ENCODE measurements at regions not wholly inside any gene's neighbourhood (a gene's known extent, or its start where the extent isn't known, plus 50 kb on each side); places are given as distances from the start of the nearest gene placed in this dataset.

- Histone ChIP-seq H3K4me3 (ENCODE audit: control insufficient read depth in 1 of 7, extremely low read depth in 1 of 7, insufficient read depth in 4 of 7, low read depth in 2 of 7, low read length in 6 of 7) (no peak overlapping the region), H3K27ac (ENCODE audit: insufficient read depth in 1 of 2, low read depth in 1 of 2, low read length in 2 of 2, poor library complexity in 1 of 2, severe bottlenecking in 2 of 2) (no peak overlapping the region), H3K36me3 (ENCODE audit: control insufficient read depth in 4 of 4, insufficient read depth in 4 of 4, low read length in 3 of 4) (no peaks in the 10 kb centered on the region), H3K4me1 (ENCODE audit: control extremely low read depth in 1 of 4, control insufficient read depth in 4 of 4, insufficient read depth in 4 of 4, low read length in 3 of 4) (no peaks in the 10 kb centered on the region), H3K9me3 (ENCODE audit: control extremely low read depth in 1 of 5, control insufficient read depth in 4 of 5, insufficient read depth in 2 of 5, low read depth in 1 of 5, low read length in 4 of 5) (no peaks in the 10 kb centered on the region), H3K27me3 (replicated peaks in 2 of 5; ENCODE audit: control insufficient read depth in 4 of 5, insufficient read depth in 5 of 5, low read length in 4 of 5) (no peaks in the 10 kb centered on the region)
- 100% methylated on average over 1 of the region's 2 CpGs for WGBS (ENCODE audit: insufficient coverage)
- DNase-seq: no peak
- CTCF ChIA-PET: no interaction called here
- POLR2A ChIA-PET: no interaction called here
These were observed 1231.1 kb upstream of the ACO1 start for GRCh38 chr9:31153250-31153840.

- POLR2A ChIA-PET: no interaction called here
- WGBS (ENCODE audit: insufficient coverage): 96% methylated on average over 4 of the region's 4 CpGs
- Histone ChIP-seq H3K27me3 (replicated peaks in 2 of 5; ENCODE audit: control insufficient read depth in 4 of 5, insufficient read depth in 5 of 5, low read length in 4 of 5) (peaks cover 0 to 2% (median 0%) of the 10 kb centered on the region in 5 experiments), H3K36me3 (ENCODE audit: control insufficient read depth in 4 of 4, insufficient read depth in 4 of 4, low read length in 3 of 4) (no peaks in the 10 kb centered on the region), H3K4me1 (ENCODE audit: control extremely low read depth in 1 of 4, control insufficient read depth in 4 of 4, insufficient read depth in 4 of 4, low read length in 3 of 4) (no peaks in the 10 kb centered on the region), H3K9me3 (ENCODE audit: control extremely low read depth in 1 of 5, control insufficient read depth in 4 of 5, insufficient read depth in 2 of 5, low read depth in 1 of 5, low read length in 4 of 5) (no peaks in the 10 kb centered on the region), H3K27ac (ENCODE audit: insufficient read depth in 1 of 2, low read depth in 1 of 2, low read length in 2 of 2, poor library complexity in 1 of 2, severe bottlenecking in 2 of 2) (no peak overlapping the region), H3K4me3 (ENCODE audit: control insufficient read depth in 1 of 7, extremely low read depth in 1 of 7, insufficient read depth in 4 of 7, low read depth in 2 of 7, low read length in 6 of 7) (no peak overlapping the region)
- no peak for DNase-seq
- CTCF ChIA-PET: no interaction called here
These were observed 1217.9 kb upstream of the ACO1 start for GRCh38 chr9:31166516-31166915.

GRCh38 chr9:31168161-31168560, 1216.3 kb upstream of the ACO1 start:
- Histone ChIP-seq H3K27me3 (replicated peaks in 2 of 5; ENCODE audit: control insufficient read depth in 4 of 5, insufficient read depth in 5 of 5, low read length in 4 of 5) (peaks cover 0 to 2% (median 0%) of the 10 kb centered on the region in 5 experiments), H3K4me1 (ENCODE audit: control extremely low read depth in 1 of 4, control insufficient read depth in 4 of 4, insufficient read depth in 4 of 4, low read length in 3 of 4) (no peaks in the 10 kb centered on the region), H3K36me3 (ENCODE audit: control insufficient read depth in 4 of 4, insufficient read depth in 4 of 4, low read length in 3 of 4) (no peaks in the 10 kb centered on the region), H3K27ac (ENCODE audit: insufficient read depth in 1 of 2, low read depth in 1 of 2, low read length in 2 of 2, poor library complexity in 1 of 2, severe bottlenecking in 2 of 2) (no peak overlapping the region), H3K9me3 (ENCODE audit: control extremely low read depth in 1 of 5, control insufficient read depth in 4 of 5, insufficient read depth in 2 of 5, low read depth in 1 of 5, low read length in 4 of 5) (no peaks in the 10 kb centered on the region), H3K4me3 (ENCODE audit: control insufficient read depth in 1 of 7, extremely low read depth in 1 of 7, insufficient read depth in 4 of 7, low read depth in 2 of 7, low read length in 6 of 7) (no peak overlapping the region)
- CTCF ChIA-PET: no interaction called here
- DNase-seq: no peak
- POLR2A ChIA-PET: interaction anchor here (0.7 kb wide), 1 partner anchor 19 kb away, joined by 3 read pairs; no protein-coding TSS in a partner anchor

- CTCF ChIA-PET: no interaction called here
- no CpG with 5 or more reads among the region's 2 CpGs for WGBS (ENCODE audit: insufficient coverage)
- POLR2A ChIA-PET: no interaction called here
These were observed 1209.8 kb upstream of the ACO1 start for GRCh38 chr9:31174681-31175080.

DNA sequence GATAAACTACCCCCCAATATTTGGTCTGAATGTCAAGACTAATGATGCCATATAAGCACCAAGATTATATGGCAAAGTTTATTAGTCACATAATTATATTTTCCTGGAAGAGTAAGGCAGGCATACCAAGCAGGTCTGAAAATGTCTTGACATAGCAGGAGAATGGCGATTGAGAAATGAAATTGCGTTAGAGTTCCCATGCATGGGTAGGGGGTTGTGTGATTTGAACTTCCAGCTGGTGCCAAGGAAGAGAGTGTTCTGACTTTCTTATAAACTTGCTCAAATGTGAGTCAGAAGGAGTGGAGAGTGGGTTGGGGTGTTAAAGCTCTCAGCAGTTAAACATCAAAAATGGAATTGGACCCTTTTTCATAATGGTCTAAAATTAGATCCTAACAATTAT, 1200.6 kb upstream of the ACO1 start:
- DNase-seq: no peak
- ChIA-PET CTCF (no interaction called here), POLR2A (no interaction called here)
- 100% methylated on average over 1 of the region's 2 CpGs for WGBS (ENCODE audit: insufficient coverage)
- Histone ChIP-seq H3K4me1 (ENCODE audit: control extremely low read depth in 1 of 4, control insufficient read depth in 4 of 4, insufficient read depth in 4 of 4, low read length in 3 of 4) (no peaks in the 10 kb centered on the region), H3K27ac (ENCODE audit: insufficient read depth in 1 of 2, low read depth in 1 of 2, low read length in 2 of 2, poor library complexity in 1 of 2, severe bottlenecking in 2 of 2) (no peak overlapping the region), H3K36me3 (ENCODE audit: control insufficient read depth in 4 of 4, insufficient read depth in 4 of 4, low read length in 3 of 4) (no peaks in the 10 kb centered on the region), H3K9me3 (ENCODE audit: control extremely low read depth in 1 of 5, control insufficient read depth in 4 of 5, insufficient read depth in 2 of 5, low read depth in 1 of 5, low read length in 4 of 5) (no peaks in the 10 kb centered on the region), H3K4me3 (ENCODE audit: control insufficient read depth in 1 of 7, extremely low read depth in 1 of 7, insufficient read depth in 4 of 7, low read depth in 2 of 7, low read length in 6 of 7) (no peak overlapping the region), H3K27me3 (replicated peaks in 2 of 5; ENCODE audit: control insufficient read depth in 4 of 5, insufficient read depth in 5 of 5, low read length in 4 of 5) (no peaks in the 10 kb centered on the region)

More at GRCh38 chr9:31174681-31175080, 1209.8 kb upstream of the ACO1 start:
- no peaks in the 10 kb centered on the region for H3K4me1 ChIP-seq (ENCODE audit: control extremely low read depth in 1 of 4, control insufficient read depth in 4 of 4, insufficient read depth in 4 of 4, low read length in 3 of 4)
- H3K4me3 ChIP-seq (ENCODE audit: control insufficient read depth in 1 of 7, extremely low read depth in 1 of 7, insufficient read depth in 4 of 7, low read depth in 2 of 7, low read length in 6 of 7): no peak overlapping the region
- no peak for DNase-seq
- H3K27ac ChIP-seq (ENCODE audit: insufficient read depth in 1 of 2, low read depth in 1 of 2, low read length in 2 of 2, poor library complexity in 1 of 2, severe bottlenecking in 2 of 2): no peak overlapping the region
- no peaks in the 10 kb centered on the region for H3K36me3 ChIP-seq (ENCODE audit: control insufficient read depth in 4 of 4, insufficient read depth in 4 of 4, low read length in 3 of 4)
- no peaks in the 10 kb centered on the region for H3K9me3 ChIP-seq (ENCODE audit: control extremely low read depth in 1 of 5, control insufficient read depth in 4 of 5, insufficient read depth in 2 of 5, low read depth in 1 of 5, low read length in 4 of 5)
- no peaks in the 10 kb centered on the region for H3K27me3 ChIP-seq (replicated peaks in 2 of 5; ENCODE audit: control insufficient read depth in 4 of 5, insufficient read depth in 5 of 5, low read length in 4 of 5)

- ChIA-PET CTCF (no interaction called here), POLR2A (no interaction called here)
- Histone ChIP-seq H3K4me3 (ENCODE audit: control insufficient read depth in 1 of 7, extremely low read depth in 1 of 7, insufficient read depth in 4 of 7, low read depth in 2 of 7, low read length in 6 of 7) (no peak overlapping the region), H3K27ac (ENCODE audit: insufficient read depth in 1 of 2, low read depth in 1 of 2, low read length in 2 of 2, poor library complexity in 1 of 2, severe bottlenecking in 2 of 2) (no peak overlapping the region), H3K4me1 (ENCODE audit: control extremely low read depth in 1 of 4, control insufficient read depth in 4 of 4, insufficient read depth in 4 of 4, low read length in 3 of 4) (no peaks in the 10 kb centered on the region), H3K27me3 (replicated peaks in 2 of 5; ENCODE audit: control insufficient read depth in 4 of 5, insufficient read depth in 5 of 5, low read length in 4 of 5) (no peaks in the 10 kb centered on the region), H3K9me3 (ENCODE audit: control extremely low read depth in 1 of 5, control insufficient read depth in 4 of 5, insufficient read depth in 2 of 5, low read depth in 1 of 5, low read length in 4 of 5) (no peaks in the 10 kb centered on the region), H3K36me3 (ENCODE audit: control insufficient read depth in 4 of 4, insufficient read depth in 4 of 4, low read length in 3 of 4) (no peaks in the 10 kb centered on the region)
- DNase-seq: no peak
These were observed 1198.6 kb upstream of the ACO1 start for GRCh38 chr9:31185831-31186230.

- no peak overlapping the region for H3K4me3 ChIP-seq (ENCODE audit: control insufficient read depth in 1 of 7, extremely low read depth in 1 of 7, insufficient read depth in 4 of 7, low read depth in 2 of 7, low read length in 6 of 7)
- ChIA-PET CTCF (no interaction called here), POLR2A (no interaction called here)
- H3K27ac ChIP-seq (ENCODE audit: insufficient read depth in 1 of 2, low read depth in 1 of 2, low read length in 2 of 2, poor library complexity in 1 of 2, severe bottlenecking in 2 of 2): no peak overlapping the region
- H3K36me3 ChIP-seq (ENCODE audit: control insufficient read depth in 4 of 4, insufficient read depth in 4 of 4, low read length in 3 of 4): no peaks in the 10 kb centered on the region
- H3K4me1 ChIP-seq (ENCODE audit: control extremely low read depth in 1 of 4, control insufficient read depth in 4 of 4, insufficient read depth in 4 of 4, low read length in 3 of 4): no peaks in the 10 kb centered on the region
- no peaks in the 10 kb centered on the region for H3K9me3 ChIP-seq (ENCODE audit: control extremely low read depth in 1 of 5, control insufficient read depth in 4 of 5, insufficient read depth in 2 of 5, low read depth in 1 of 5, low read length in 4 of 5)
- no peak for DNase-seq
- H3K27me3 ChIP-seq (replicated peaks in 2 of 5; ENCODE audit: control insufficient read depth in 4 of 5, insufficient read depth in 5 of 5, low read length in 4 of 5): no peaks in the 10 kb centered on the region
- WGBS (ENCODE audit: insufficient coverage): no CpG with 5 or more reads among the region's 1 CpG
These were observed 1195.9 kb upstream of the ACO1 start for GRCh38 chr9:31188496-31188895.
